ENCODE measurements at regions not wholly inside any gene's neighbourhood (a gene's known extent, or its start where the extent isn't known, plus 50 kb on each side); places are given as distances from the start of the nearest gene placed in this dataset.

GRCh38 chr7:106795877-106796231, 69.2 kb upstream of the PIK3CG start:
- H3K9me2 ChIP-seq (ENCODE audit: insufficient read depth): no peaks in the 10 kb centered on the region
- ATAC-seq (no peak), DNase-seq (ENCODE audit: low read depth, low spot score) (no peak)
- H3K27ac ChIP-seq (ENCODE audit: low read depth, low read length): no peak overlapping the region
- no peak overlapping the region for H3K4me3 ChIP-seq (replicated peaks in 1 of 2; ENCODE audit: low read depth in 1 of 2, low read length in 2 of 2)
- H3K9ac ChIP-seq (ENCODE audit: low read length): no peak overlapping the region
- H3K27me3 ChIP-seq (ENCODE audit: insufficient read depth, low read length): no peaks in the 10 kb centered on the region
- POLR2A ChIA-PET: no interaction called here
- H2AFZ ChIP-seq (ENCODE audit: low read depth, low read length, poor library complexity, severe bottlenecking): no peak overlapping the region
- no TSS peak for BruUV-seq (replicated peaks)
- no peak overlapping the region for H3K4me2 ChIP-seq (ENCODE audit: low read length)
- intact Hi-C loops (cut with micrococcal nuclease): loop anchor here (10.0 kb wide), 1 partner anchor 929 kb away; no protein-coding TSS in a partner anchor
- RAD21 ChIA-PET (ENCODE audit: low non-redundant PET in 1 of 2, low total read pairs in 2 of 2, uncharacterized antibody in 2 of 2, unreplicated experiment in 2 of 2): no interaction called here
- H3K79me2 ChIP-seq (ENCODE audit: insufficient read depth, low read length): no peaks in the 10 kb centered on the region
- H4K20me1 ChIP-seq (ENCODE audit: insufficient read depth): no peaks in the 10 kb centered on the region
- no peaks in the 10 kb centered on the region for H3K36me3 ChIP-seq (ENCODE audit: control insufficient read depth in 1 of 2, insufficient read depth in 2 of 2, low read length in 2 of 2)
- TF ChIP-seq CTCF (IDR thresholded peaks at IDR 0.05 in 2 of 3, conservative IDR thresholded peaks at IDR 0.05 in 1 of 3; ENCODE audit: borderline replicate concordance in 1 of 3, insufficient read depth in 1 of 3, low read depth in 2 of 3, low read length in 2 of 3): no peak
- TF ChIP-seq MAX (IDR thresholded peaks at IDR 0.05): no peak
- TF ChIP-seq ATF3 (IDR thresholded peaks at IDR 0.05): no peak
- TF ChIP-seq TCF7L2 (IDR thresholded peaks at IDR 0.05; ENCODE audit: borderline replicate concordance, extremely low read depth, insufficient read depth, insufficient read length): no peak
- TF ChIP-seq ZFX (IDR thresholded peaks at IDR 0.05): no peak
- TF ChIP-seq ELF1 (IDR thresholded peaks at IDR 0.05; ENCODE audit: borderline replicate concordance, low read depth): no peak
- no peak for TF ChIP-seq YY1 (IDR thresholded peaks at IDR 0.05; ENCODE audit: extremely low read depth, insufficient replicate concordance, low read depth, low read length)
- TF ChIP-seq FOSL1 (IDR thresholded peaks at IDR 0.05; ENCODE audit: low read depth): no peak
- TF ChIP-seq POLR2AphosphoS5 (IDR thresholded peaks at IDR 0.05; ENCODE audit: low read depth, low read length): no peak
- TF ChIP-seq JUND (IDR thresholded peaks at IDR 0.05): no peak
- TF ChIP-seq SRF (IDR thresholded peaks at IDR 0.05; ENCODE audit: low read depth): no peak
- TF ChIP-seq EZH2phosphoT487 (IDR thresholded peaks at IDR 0.05; ENCODE audit: borderline replicate concordance): no peak
- no peak for TF ChIP-seq REST (IDR thresholded peaks at IDR 0.05; ENCODE audit: low read depth)
- TF ChIP-seq EGR1 (IDR thresholded peaks at IDR 0.05; ENCODE audit: low read depth): no peak
- no peaks in the 10 kb centered on the region for H3K4me1 ChIP-seq (ENCODE audit: control insufficient read depth in 1 of 2, insufficient read depth in 2 of 2, low read length in 2 of 2)
- no peaks in the 10 kb centered on the region for H3K9me3 ChIP-seq (ENCODE audit: control insufficient read depth in 1 of 2, insufficient read depth in 1 of 2, low read depth in 1 of 2, low read length in 2 of 2)
- CTCF ChIA-PET: no interaction called here
